Mesendoderm (in vitro differentiated cells): ENCODE measurements at regions not wholly inside any gene's neighbourhood (a gene's known extent, or its start where the extent isn't known, plus 50 kb on each side); places are given as distances from the start of the nearest gene placed in this dataset.

ENCODE experiments used
- DNase-seq: peaks from one replicate; pipeline ENCODE4 v3.0.0; 2013
- H2AK5ac ChIP-seq: 2 replicates; pipeline ENCODE4 v1.6.1; 2013; ENCODE audit warnings: low read length, inconsistent platforms
- H2BK120ac ChIP-seq: 2 replicates; pipeline ENCODE4 v1.6.1; 2013; ENCODE audit warnings: low read depth, mild to moderate bottlenecking, low read length, moderate library complexity, mixed read lengths
- H2BK15ac ChIP-seq: replicated peaks from 2 replicates; pipeline ENCODE4 v1.6.1; 2013; ENCODE audit warnings: low read depth, mild to moderate bottlenecking, moderate library complexity
- H2BK5ac ChIP-seq: 2 replicates; pipeline ENCODE4 v1.6.1; 2013; ENCODE audit warnings: low read length, inconsistent platforms
- H3K18ac ChIP-seq: 2 replicates; pipeline ENCODE4 v1.6.1; 2013; ENCODE audit warnings: mild to moderate bottlenecking, low read length, mixed read lengths
- H3K23ac ChIP-seq: one replicate; pipeline ENCODE4 v1.6.1; 2013; ENCODE audit warnings: low read length
- H3K27ac ChIP-seq: 2 replicates; pipeline ENCODE4 v1.5.1; 2013; ENCODE audit warnings: low read depth, mild to moderate bottlenecking, inconsistent platforms, low read length, moderate library complexity
- H3K27me3 ChIP-seq: 2 replicates; pipeline ENCODE4 v1.6.1; 2013; ENCODE audit warnings: low read length, control low read depth, mild to moderate bottlenecking, inconsistent platforms; ENCODE audit not compliant: insufficient read depth, poor library complexity
- H3K36me3 ChIP-seq: 2 replicates; pipeline ENCODE4 v1.6.1; 2013; ENCODE audit warnings: low read length, inconsistent platforms; ENCODE audit not compliant: control insufficient read depth, insufficient read depth
- H3K4ac ChIP-seq: one replicate; pipeline ENCODE4 v1.6.1; 2013; ENCODE audit warnings: low read depth, mild to moderate bottlenecking, low read length, moderate library complexity
- H3K4me1 ChIP-seq: 2 replicates; pipeline ENCODE4 v1.6.1; 2013; ENCODE audit warnings: low read depth, low read length, inconsistent platforms; ENCODE audit not compliant: control insufficient read depth
- H3K4me2 ChIP-seq: 2 replicates; pipeline ENCODE4 v1.6.1; 2013; ENCODE audit warnings: low read length
- H3K4me3 ChIP-seq: 2 replicates; pipeline ENCODE4 v1.5.1; 2013; ENCODE audit warnings: mild to moderate bottlenecking, low read length
- H3K56ac ChIP-seq: one replicate; pipeline ENCODE4 v1.6.1; 2013; ENCODE audit warnings: low read length
- H3K79me1 ChIP-seq: 2 replicates; pipeline ENCODE4 v1.6.1; 2013; ENCODE audit warnings: low read length, inconsistent platforms
- H3K79me2 ChIP-seq: 2 replicates; pipeline ENCODE4 v1.6.1; 2013; ENCODE audit warnings: mild to moderate bottlenecking, low read length; ENCODE audit not compliant: control insufficient read depth, insufficient read depth
- H3K9ac ChIP-seq: 2 replicates; pipeline ENCODE4 v1.6.1; 2013; ENCODE audit warnings: low read length, inconsistent platforms
- H4K5ac ChIP-seq: one replicate; pipeline ENCODE4 v1.6.1; 2013; ENCODE audit warnings: low read length
- H4K8ac ChIP-seq: one replicate; pipeline ENCODE4 v1.6.1; 2013; ENCODE audit warnings: low read depth, mild to moderate bottlenecking, control low read depth, low read length, moderate library complexity
- WGBS: extraction: QIAGEN DNeasy Blood & Tissue Kit; methylation state at CpG from one replicate; pipeline ENCODE4 v1.1.7; 2013; ENCODE audit warnings: low lambda C conversion rate, missing lambda C conversion rate; ENCODE audit not compliant: insufficient coverage; ENCODE audit errors: extremely low coverage; 5-methylcytosine and 5-hydroxymethylcytosine counted together

DNA sequence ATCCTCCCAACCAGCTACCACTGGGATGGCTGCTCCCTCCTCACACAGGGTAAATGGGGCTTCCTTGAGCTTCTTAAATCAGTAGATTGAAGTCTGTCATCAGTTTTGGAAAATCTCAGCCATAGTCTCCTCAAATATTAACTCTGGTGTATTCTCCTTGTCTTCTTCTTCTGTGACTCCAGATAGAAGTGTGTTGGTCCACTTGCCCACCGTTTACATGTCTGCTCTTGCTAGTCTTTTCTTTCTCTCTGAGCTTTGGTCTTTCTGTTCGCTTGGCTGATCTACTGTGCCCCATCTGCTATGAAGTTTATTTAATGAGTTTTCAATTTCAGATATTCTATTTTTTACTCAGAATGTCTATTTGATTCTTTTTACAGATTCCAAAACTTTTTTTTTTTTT lies 281.7 kb upstream of the HDAC4 start:
- no peak overlapping the region for H2BK120ac ChIP-seq
- no peak overlapping the region for H3K18ac ChIP-seq
- H3K9ac ChIP-seq = no peak overlapping the region
- H3K79me2 ChIP-seq = no peaks in the 10 kb centered on the region
- no peak overlapping the region for H3K27ac ChIP-seq
- no peak overlapping the region for H4K5ac ChIP-seq
- no peak overlapping the region for H3K23ac ChIP-seq
- WGBS = no CpG with 5 or more reads among the region's 2 CpGs
- H3K4me3 ChIP-seq = no peak overlapping the region
- H3K4me2 ChIP-seq = no peak overlapping the region
- no peak overlapping the region for H3K4ac ChIP-seq
- no peaks in the 10 kb centered on the region for H3K79me1 ChIP-seq
- H2BK5ac ChIP-seq = no peak overlapping the region
- no peak overlapping the region for H4K8ac ChIP-seq
- no peaks in the 10 kb centered on the region for H3K36me3 ChIP-seq
- H3K27me3 ChIP-seq = no peaks in the 10 kb centered on the region
- no peaks in the 10 kb centered on the region for H3K4me1 ChIP-seq
- H2AK5ac ChIP-seq = no peak overlapping the region
- DNase-seq = no peak
- H3K56ac ChIP-seq = no peak overlapping the region
- H2BK15ac ChIP-seq = no peak overlapping the region

DNA sequence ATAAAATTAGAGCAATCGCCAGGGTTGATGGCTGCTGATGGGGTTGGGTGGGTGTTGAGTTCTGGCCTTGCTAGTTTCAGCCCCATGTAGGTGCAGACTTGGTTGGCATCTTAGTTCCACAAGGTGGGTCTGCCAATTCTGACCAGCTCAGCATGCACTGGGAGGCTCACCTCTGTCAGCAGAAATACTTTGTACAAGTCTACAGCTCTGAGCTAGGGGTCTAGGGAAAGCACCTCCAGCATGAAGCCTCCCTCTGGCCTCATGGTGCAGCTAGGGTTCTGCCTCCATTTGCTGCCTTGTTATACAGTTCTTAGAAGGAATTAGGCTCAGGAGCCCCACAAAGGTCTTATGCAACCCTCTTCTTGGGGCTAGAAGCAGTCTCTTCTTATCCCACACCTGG lies 278.9 kb upstream of the HDAC4 start:
- H2BK120ac ChIP-seq = no peak overlapping the region
- no peak overlapping the region for H3K4me3 ChIP-seq
- no peak overlapping the region for H3K27ac ChIP-seq
- no peak overlapping the region for H2BK15ac ChIP-seq
- no peak overlapping the region for H3K23ac ChIP-seq
- no peak overlapping the region for H3K18ac ChIP-seq
- no peaks in the 10 kb centered on the region for H3K79me2 ChIP-seq
- no peak overlapping the region for H3K56ac ChIP-seq
- H3K79me1 ChIP-seq = no peaks in the 10 kb centered on the region
- WGBS = no CpG with 5 or more reads among the region's 1 CpG
- H2BK5ac ChIP-seq = no peak overlapping the region
- no peak overlapping the region for H3K4me2 ChIP-seq
- no peak for DNase-seq
- H3K4me1 ChIP-seq = no peaks in the 10 kb centered on the region
- H3K36me3 ChIP-seq = no peaks in the 10 kb centered on the region
- no peaks in the 10 kb centered on the region for H3K27me3 ChIP-seq
- H2AK5ac ChIP-seq = no peak overlapping the region
- no peak overlapping the region for H4K5ac ChIP-seq
- H3K4ac ChIP-seq = no peak overlapping the region
- no peak overlapping the region for H4K8ac ChIP-seq
- H3K9ac ChIP-seq = no peak overlapping the region

DNA sequence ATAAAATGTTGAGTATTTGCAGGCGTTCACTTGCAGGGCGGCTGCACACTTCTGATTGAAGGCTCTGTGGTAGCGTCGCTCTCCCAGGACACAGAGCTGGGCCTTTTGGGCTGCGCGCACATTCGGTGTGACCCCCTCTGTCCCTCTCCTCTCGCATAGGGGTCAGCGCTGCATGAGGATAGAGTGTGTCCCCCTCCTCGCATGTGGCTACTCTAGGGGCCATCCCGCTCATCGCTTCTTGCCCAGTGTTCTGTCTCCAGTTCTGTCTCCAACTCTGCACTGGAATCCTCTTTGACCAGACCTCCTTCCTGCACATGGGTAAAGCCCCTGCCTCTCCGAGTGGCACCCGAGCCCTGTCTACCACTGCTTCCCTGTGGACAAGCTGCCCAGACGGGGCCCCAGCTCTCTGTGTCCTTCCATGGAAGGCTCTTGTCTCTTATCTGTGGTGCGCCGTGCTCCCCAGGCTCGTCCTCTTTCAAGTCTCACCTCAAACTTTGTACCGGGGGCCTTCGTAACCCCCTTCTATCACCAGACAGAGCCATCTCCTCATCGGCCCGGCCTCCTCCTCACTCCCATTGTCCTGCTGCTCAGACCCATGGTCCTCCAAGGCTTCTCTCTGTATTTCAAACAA lies 278.0 kb upstream of the HDAC4 start:
- H3K4me1 ChIP-seq = no peaks in the 10 kb centered on the region
- no peak overlapping the region for H3K23ac ChIP-seq
- WGBS = no CpG with 5 or more reads among the region's 22 CpGs
- H3K18ac ChIP-seq = no peak overlapping the region
- H3K4ac ChIP-seq = no peak overlapping the region
- H3K4me3 ChIP-seq = no peak overlapping the region
- no peak overlapping the region for H4K8ac ChIP-seq
- H3K79me1 ChIP-seq = no peaks in the 10 kb centered on the region
- H3K56ac ChIP-seq = no peak overlapping the region
- no peak overlapping the region for H2BK5ac ChIP-seq
- H3K4me2 ChIP-seq = no peak overlapping the region
- H2BK15ac ChIP-seq = no peak overlapping the region
- H4K5ac ChIP-seq = no peak overlapping the region
- H3K9ac ChIP-seq = no peak overlapping the region
- H2BK120ac ChIP-seq = no peak overlapping the region
- no peaks in the 10 kb centered on the region for H3K79me2 ChIP-seq
- no peak overlapping the region for H3K27ac ChIP-seq
- DNase-seq = no peak
- no peaks in the 10 kb centered on the region for H3K27me3 ChIP-seq
- H2AK5ac ChIP-seq = no peak overlapping the region
- H3K36me3 ChIP-seq = no peaks in the 10 kb centered on the region

DNA sequence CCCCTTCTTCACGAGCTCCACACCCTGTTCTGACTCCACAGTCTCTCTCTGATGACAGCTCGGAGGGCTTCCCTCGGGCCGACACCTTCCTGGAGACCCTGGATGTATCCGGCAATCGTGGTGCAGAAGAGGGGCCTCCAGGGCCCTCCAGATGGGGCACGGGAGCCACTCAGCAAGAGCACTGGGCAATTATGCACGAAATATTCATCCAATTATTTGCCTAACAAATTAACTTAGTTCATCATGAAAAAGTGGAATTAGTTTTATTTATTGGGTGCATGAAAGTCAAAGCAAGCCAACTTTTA lies 277.3 kb upstream of the HDAC4 start:
- Histone ChIP-seq H3K27ac (no peak overlapping the region), H3K79me2 (no peaks in the 10 kb centered on the region), H3K4ac (no peak overlapping the region), H3K18ac (no peak overlapping the region), H4K8ac (no peak overlapping the region), H3K4me1 (no peaks in the 10 kb centered on the region), H4K5ac (no peak overlapping the region), H2BK5ac (no peak overlapping the region), H3K9ac (no peak overlapping the region), H2BK15ac (no peak overlapping the region), H3K4me3 (no peak overlapping the region), H3K56ac (no peak overlapping the region), H2BK120ac (no peak overlapping the region), H3K23ac (no peak overlapping the region), H3K36me3 (no peaks in the 10 kb centered on the region), H3K4me2 (no peak overlapping the region), H3K27me3 (no peaks in the 10 kb centered on the region), H2AK5ac (no peak overlapping the region), H3K79me1 (no peaks in the 10 kb centered on the region)
- no CpG with 5 or more reads among the region's 8 CpGs for WGBS
- no peak for DNase-seq

DNA sequence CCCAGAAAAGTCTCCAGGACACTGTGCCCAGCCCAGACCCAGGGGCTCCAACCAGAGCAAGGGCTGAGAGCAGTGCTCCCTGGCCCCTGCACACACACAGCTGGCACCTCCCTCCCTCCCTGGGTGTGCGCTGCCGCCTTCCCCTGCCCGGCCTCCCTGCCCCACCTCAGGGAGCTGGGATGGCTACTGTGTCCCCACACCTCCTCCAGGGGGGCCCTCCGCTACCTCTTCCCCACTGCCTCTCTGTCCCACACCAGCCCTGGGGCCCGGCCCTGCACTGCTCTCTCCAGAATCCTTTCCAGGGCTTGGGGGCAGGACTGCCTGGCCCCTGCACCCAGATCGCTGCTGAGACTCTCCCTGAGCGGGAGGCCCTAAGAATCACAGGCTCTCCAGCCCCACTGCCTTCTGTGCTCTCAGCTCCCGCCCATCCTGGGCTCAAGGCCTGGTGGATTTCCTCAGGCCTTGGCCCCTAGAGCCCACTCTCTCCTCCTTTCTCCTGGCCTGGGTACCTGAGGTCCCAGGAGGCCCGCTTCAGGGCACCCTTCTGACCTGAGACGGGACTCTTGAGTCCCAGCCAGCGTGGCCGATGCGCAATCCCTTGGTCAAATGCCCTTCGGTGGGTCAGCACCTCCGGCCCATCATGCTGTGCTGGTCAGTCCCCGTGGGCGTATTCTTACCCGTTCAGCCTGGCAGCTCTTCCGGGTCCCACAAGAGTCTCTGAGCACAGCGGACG lies 276.8 kb upstream of the HDAC4 start:
- Histone ChIP-seq H3K4ac (no peak overlapping the region), H3K4me2 (no peak overlapping the region), H2AK5ac (no peak overlapping the region), H2BK120ac (no peak overlapping the region), H2BK5ac (no peak overlapping the region), H3K9ac (no peak overlapping the region), H3K36me3 (no peaks in the 10 kb centered on the region), H3K18ac (no peak overlapping the region), H3K27ac (no peak overlapping the region), H4K8ac (no peak overlapping the region), H3K4me1 (no peaks in the 10 kb centered on the region), H3K79me2 (no peaks in the 10 kb centered on the region), H3K4me3 (no peak overlapping the region), H2BK15ac (no peak overlapping the region), H4K5ac (no peak overlapping the region), H3K79me1 (no peaks in the 10 kb centered on the region), H3K56ac (no peak overlapping the region), H3K23ac (no peak overlapping the region), H3K27me3 (no peaks in the 10 kb centered on the region)
- no CpG with 5 or more reads among the region's 21 CpGs for WGBS
- no peak for DNase-seq
